ENCODE measurements at regions not wholly inside any gene's neighbourhood (a gene's known extent, or its start where the extent isn't known, plus 50 kb on each side); places are given as distances from the start of the nearest gene placed in this dataset.

- Mint-ChIP-seq H3K27me3 (ENCODE audit: low read depth) (no peaks in the 10 kb centered on the region), H3K4me1 (peaks cover 4% of the 10 kb centered on the region; the same call in 1 of the 2 replicates), H3K4me3 (no peak overlapping the region), H3K27ac (no peak overlapping the region), H3K36me3 (no peaks in the 10 kb centered on the region), H3K9me3 (no peaks in the 10 kb centered on the region)
- no peak for ATAC-seq
- ChIA-PET POLR2A (no interaction called here), CTCF (no interaction called here)
- no peak for DNase-seq (ENCODE audit: low spot score)
- TF ChIP-seq RORB (CRISPR knock-in tag; IDR thresholded peaks at IDR 0.05) (no peak), NR1H2 (CRISPR knock-in tag; IDR thresholded peaks at IDR 0.05) (no peak), ZMAT4 (CRISPR knock-in tag; IDR thresholded peaks at IDR 0.05) (no peak), ATF6 (CRISPR knock-in tag; IDR thresholded peaks at IDR 0.05) (no peak), SP1 (CRISPR knock-in tag; conservative IDR thresholded peaks at IDR 0.05) (no peak), MXD4 (CRISPR knock-in tag; IDR thresholded peaks at IDR 0.05; ENCODE audit: borderline replicate concordance) (no peak), SOX15 (CRISPR knock-in tag; IDR thresholded peaks at IDR 0.05) (no peak), NR2C2 (CRISPR knock-in tag; IDR thresholded peaks at IDR 0.05) (no peak), PREB (CRISPR knock-in tag; IDR thresholded peaks at IDR 0.05; ENCODE audit: borderline replicate concordance) (no peak), JAZF1 (CRISPR knock-in tag; IDR thresholded peaks at IDR 0.05) (no peak), ZNF263 (CRISPR knock-in tag; IDR thresholded peaks at IDR 0.05; ENCODE audit: low read depth) (no peak), ATF3 (CRISPR knock-in tag; conservative IDR thresholded peaks at IDR 0.05) (no peak), IRF1 (CRISPR knock-in tag; IDR thresholded peaks at IDR 0.05) (no peak), NR3C1 (CRISPR knock-in tag; conservative IDR thresholded peaks at IDR 0.05; ENCODE audit: low read depth) (no peak)
- TF ChIP-seq, protein P1, sequence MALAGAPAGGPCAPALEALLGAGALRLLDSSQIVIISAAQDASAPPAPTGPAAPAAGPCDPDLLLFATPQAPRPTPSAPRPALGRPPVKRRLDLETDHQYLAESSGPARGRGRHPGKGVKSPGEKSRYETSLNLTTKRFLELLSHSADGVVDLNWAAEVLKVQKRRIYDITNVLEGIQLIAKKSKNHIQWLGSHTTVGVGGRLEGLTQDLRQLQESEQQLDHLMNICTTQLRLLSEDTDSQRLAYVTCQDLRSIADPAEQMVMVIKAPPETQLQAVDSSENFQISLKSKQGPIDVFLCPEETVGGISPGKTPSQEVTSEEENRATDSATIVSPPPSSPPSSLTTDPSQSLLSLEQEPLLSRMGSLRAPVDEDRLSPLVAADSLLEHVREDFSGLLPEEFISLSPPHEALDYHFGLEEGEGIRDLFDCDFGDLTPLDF (CRISPR knock-in tag; IDR thresholded peaks at IDR 0.05): no peak
These were observed 172.2 kb upstream of the FERD3L start for GRCh38 chr7:19317461-19317860.

DNA sequence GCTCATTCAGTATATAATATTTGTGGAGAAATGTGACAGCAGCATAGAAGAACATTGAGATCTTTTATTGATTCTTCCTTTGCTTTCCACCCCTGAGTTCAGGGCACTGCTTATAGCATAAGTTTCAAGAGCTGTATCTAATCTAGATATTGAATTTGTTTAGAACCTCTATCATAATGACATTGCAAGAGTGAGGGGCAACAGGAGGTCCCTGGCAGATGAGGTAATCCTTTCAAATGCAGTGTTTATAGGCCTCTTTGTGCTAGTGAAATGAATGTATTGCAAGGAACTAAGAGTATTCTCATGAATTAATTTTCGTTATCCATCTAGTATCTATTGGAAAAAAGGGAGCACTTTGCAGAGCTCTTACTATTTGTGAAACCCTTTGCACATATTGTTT is 167.2 kb upstream of the FERD3L start:
- no peak overlapping the region for H3K27ac Mint-ChIP-seq
- no peaks in the 10 kb centered on the region for H3K9me3 Mint-ChIP-seq
- no peaks in the 10 kb centered on the region for H3K36me3 Mint-ChIP-seq
- POLR2A ChIA-PET: no interaction called here
- CTCF ChIA-PET: no interaction called here
- no peak overlapping the region for H3K4me3 Mint-ChIP-seq
- TF ChIP-seq CREM (CRISPR knock-in tag; IDR thresholded peaks at IDR 0.05) (no peak), PREB (CRISPR knock-in tag; IDR thresholded peaks at IDR 0.05; ENCODE audit: borderline replicate concordance) (no peak), RELA (CRISPR knock-in tag; IDR thresholded peaks at IDR 0.05; ENCODE audit: borderline replicate concordance) (no peak), FOXP1 (CRISPR knock-in tag; IDR thresholded peaks at IDR 0.05; ENCODE audit: borderline replicate concordance) (no peak), PRRX2 (CRISPR knock-in tag; IDR thresholded peaks at IDR 0.05) (no peak), CREB1 (CRISPR knock-in tag; IDR thresholded peaks at IDR 0.05) (no peak), GTF2I (CRISPR knock-in tag; conservative IDR thresholded peaks at IDR 0.05) (no peak), ETV6 (CRISPR knock-in tag; IDR thresholded peaks at IDR 0.05) (no peak)
- TF ChIP-seq, protein P2, sequence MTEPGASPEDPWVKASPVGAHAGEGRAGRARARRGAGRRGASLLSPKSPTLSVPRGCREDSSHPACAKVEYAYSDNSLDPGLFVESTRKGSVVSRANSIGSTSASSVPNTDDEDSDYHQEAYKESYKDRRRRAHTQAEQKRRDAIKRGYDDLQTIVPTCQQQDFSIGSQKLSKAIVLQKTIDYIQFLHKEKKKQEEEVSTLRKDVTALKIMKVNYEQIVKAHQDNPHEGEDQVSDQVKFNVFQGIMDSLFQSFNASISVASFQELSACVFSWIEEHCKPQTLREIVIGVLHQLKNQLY (CRISPR knock-in tag; IDR thresholded peaks at IDR 0.05): no peak
- no peak for ATAC-seq
- DNase-seq (ENCODE audit: low spot score): no peak
- no peaks in the 10 kb centered on the region for H3K27me3 Mint-ChIP-seq (ENCODE audit: low read depth)
- peaks cover 3% of the 10 kb centered on the region; the same call in 1 of the 2 replicates for H3K4me1 Mint-ChIP-seq
